GM18858 (cell line): ENCODE measurements at regions not wholly inside any gene's neighbourhood (a gene's known extent, or its start where the extent isn't known, plus 50 kb on each side); places are given as distances from the start of the nearest gene placed in this dataset.
"Not testable (repeated sequence)": the region's sequence is repeated elsewhere in the genome, so short reads cannot be mapped to it uniquely, and the experiment has no call there.

Experiments used
- ATAC-seq: cut with Tn5 transposase; IDR thresholded peaks from one replicate; pipeline ENCODE4 v1.9.1; 2021; ENCODE audit not compliant: unreplicated experiment

DNA sequence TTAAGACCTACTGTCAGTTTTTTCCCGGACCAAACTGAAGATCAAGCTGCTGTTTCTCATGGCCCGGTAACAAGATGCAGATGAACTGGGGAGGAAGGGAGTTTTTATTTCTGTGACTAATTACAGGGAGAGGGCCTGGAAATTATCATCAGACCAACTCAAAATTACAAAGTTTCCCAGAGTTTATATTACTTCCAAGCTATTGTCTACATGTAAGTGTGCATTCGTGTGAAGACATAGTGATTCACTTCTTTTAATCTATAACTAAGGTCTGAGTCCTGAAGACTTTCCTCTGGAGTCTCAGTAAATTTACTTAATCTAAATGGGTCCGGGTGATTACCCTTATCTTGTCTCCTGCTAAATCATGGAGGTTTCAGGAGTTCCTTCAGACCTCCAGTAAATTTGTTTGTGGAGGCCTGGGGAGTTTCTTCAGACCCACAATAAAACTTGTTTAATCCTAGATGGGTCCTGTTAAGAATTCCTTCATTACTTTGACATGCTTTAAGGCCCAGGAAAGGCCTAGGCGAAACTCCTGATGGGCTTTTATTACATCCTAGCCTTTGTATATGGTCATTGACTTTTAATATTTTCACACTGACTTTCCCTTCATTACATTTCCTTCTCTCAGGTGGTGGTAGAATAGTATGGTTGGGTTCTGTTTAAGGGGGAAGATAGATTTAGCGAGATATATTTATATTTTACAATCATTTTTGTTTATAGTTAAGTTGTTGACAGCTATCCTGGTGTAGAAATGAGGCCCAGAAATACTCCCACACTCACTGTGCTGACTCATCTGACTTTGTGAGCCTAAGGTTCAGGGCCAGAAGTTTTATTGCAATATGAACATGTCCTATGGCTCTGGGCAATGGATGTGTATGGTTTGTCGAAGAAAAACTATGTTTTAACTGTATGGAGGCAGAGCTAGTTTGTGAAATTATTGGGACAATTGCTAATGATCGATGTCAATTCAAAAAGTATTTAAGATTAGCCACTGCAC is 627.0 kb upstream of the FBXO33 start:
- no peak for ATAC-seq

DNA sequence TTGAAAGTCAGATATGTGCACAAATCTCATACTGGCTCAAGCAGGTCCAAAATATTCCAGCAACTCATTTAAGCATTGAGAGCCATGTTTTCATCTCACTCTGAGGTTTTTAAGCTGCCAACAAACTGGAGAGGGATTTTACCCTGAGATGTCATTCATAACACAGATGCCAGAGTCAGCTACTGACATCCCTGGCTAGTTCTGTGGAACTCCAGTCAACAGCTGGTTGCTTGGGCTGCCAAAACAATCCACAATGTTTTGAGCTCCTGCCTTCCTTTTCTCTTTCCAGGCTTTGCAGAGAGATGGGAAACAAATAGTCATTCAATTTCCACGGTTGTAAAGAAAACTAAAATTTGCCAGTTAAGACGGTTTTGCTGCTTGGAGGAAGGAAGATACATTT is 621.2 kb upstream of the FBXO33 start:
- no peak for ATAC-seq

DNA sequence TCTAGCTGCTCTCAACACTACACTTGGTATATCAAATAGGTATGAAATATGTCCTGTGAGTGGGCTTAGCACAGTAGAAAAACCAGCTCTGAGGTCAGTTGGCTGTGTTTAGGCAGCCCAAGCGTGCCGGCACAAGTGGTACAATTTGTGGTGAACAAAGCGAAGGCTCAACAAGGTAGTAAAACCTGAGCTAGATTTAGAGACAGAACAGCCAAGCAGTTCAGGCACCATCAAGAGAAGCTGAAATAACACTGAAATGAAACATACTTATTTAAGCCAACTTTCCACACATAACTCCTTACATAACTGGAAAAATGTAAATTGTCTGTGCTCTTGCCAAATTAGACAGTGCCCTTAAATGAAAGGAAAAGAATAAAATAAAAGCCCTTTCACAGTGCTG is 596.8 kb upstream of the FBXO33 start:
- no peak for ATAC-seq

DNA sequence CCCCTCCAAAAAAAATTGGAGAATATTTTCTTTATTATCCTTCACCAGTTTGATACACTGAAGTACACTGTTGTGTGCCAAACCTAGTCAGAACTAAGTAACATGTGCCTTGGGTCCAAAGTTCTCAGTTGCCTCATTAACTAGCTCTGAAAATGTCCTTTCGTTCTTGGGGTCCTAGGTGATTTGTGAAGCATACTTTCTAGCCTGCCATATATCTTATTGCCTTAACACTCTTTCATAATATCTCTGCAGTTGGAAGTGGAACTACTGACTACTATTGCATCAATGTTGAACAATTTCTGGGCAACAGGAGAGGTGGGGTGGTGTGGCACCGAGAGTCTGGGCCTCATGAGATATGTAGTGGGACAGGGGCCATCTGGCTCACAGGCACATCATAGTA is 592.9 kb upstream of the FBXO33 start:
- no peak for ATAC-seq

DNA sequence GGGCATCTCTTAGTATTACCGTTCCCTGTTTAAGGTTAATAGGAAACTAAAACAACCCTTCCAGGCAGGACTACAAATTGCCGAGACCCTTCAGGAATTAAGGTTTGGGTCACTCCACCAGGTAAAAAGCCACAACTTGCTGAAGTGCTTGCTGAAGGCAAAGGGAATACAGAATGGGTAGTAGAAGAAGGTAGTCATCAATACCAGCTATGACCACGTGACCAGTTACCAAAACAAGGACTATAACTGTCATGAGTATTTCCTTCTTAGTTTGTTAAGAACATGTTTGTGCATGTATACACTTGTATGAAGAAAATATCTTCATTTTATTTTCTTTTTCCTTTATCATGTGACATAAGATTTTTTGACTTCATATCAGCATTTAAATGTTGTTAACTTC is 578.7 kb upstream of the FBXO33 start:
- ATAC-seq, result no peak

DNA sequence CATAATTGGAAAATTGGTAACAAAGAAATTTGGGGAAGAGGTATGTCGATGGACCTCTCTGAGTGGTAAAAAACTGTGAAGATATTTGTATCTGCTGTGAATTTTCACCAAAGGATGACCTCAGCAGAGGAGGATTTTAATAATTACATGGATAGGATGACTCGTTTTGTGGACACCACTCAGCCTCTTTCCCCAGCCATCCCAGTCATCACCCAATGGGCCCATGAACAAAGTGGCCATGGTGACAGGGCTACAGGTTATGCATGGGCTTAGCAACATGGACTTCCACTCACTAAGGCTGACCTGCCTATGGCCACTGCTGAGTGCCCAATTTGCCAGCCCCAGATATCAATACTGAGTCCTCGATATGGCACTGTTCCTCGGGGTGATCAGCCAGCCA is 577.5 kb upstream of the FBXO33 start:
- no peak for ATAC-seq

DNA sequence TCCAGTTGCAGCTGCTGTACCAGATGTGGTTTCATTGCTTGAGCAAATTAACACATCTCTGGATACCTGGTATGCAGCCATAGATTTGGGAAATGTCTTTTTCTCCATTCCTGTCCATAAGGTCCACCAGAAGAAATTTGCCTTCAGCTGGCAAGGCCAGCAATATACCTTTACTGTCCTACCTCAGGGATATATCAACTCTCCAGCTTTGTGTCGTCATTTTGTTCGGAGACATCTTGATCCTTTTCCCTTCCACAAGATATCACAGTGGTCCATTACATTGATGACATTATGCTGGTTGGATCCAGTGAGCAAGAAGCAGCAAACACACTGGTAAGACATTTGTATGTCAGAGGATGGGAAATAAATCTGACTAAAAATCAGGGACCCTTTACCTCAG is 576.1 kb upstream of the FBXO33 start:
- ATAC-seq, result not testable (repeated sequence)

DNA sequence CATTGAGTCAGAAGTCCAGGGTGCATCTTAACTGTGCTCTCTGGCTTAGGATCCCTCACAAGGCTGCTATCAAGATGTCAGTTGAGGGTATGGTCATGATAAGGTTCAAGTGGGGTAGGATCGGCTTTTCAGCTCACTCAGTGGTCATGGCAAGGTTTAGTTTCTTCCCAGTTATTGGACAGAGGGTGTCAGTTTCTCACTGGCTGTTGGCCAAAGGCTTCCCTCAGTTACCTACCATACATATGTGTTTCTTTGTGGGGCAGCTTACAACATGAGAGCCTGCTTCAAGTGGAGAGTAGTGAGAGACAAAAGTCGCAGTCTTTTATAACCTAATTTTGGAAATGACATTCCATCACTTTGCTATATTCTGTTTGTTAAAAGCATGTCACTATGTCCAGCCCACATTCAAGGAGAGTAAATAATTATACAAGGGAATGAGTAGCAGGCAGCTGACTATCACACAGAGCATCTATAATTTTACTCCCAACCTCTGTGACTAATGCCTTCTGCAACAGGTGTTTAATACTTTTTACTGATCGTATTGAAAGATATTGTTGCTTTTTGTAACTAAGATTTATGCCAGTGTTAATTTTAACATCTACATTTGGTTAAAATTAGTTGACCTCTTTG is 572.8 kb upstream of the FBXO33 start:
- ATAC-seq, result no peak

DNA sequence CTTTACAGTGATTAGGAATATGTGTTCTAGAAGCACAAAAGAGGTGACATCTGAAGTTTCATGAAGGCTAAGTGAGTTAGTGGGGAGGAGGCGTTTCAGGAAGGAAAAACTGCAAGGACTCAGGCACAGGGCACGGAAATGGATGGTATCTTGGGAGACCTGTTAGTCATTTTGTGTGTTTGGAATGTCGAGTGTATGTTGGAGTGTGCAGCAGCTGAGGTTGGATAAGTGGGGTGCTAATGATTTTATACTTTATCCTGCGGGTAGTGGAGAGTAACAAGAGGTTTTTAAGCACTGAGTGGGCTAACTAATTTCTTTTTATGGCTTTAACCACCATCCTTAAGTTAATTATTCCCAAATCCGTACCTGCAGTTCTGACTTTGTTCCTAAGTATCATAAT is 571.5 kb upstream of the FBXO33 start:
- ATAC-seq, result no peak

DNA sequence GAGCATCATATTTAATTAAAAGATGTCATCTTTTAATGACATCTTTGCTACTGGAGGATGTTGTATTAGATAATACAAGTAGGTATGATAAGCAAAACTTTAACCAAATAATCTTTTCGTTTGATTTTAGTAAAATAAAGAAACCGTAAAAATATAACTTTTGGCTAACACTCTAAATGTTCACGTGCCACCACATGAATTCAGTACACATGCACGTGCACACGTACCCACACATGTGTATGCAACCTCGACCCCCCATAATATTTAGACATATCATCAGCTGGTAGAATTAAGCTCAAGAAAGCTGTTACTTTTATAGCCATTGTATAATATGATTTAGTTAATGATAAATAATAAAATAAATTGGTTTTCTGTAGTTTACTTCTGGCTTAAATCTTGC is 566.6 kb upstream of the FBXO33 start:
- ATAC-seq, result no peak

DNA sequence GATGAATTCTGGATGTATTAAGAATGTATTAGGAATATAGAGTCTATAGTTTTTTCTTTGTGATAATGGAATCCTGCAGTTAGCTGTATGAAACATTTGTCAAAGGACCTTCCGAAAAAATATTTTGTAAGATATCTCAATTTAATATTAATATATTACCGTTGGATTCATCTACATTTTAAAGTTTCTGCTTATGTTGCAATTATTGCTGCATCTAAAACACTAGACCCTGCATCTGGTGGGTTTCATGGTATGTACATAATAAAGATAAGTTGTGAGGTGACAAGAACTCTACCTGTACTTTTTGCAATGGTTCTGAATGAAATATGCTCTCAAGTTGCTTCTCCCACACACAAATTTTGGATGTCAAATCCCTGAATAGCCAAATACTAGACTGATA is 565.9 kb upstream of the FBXO33 start:
- no peak for ATAC-seq

DNA sequence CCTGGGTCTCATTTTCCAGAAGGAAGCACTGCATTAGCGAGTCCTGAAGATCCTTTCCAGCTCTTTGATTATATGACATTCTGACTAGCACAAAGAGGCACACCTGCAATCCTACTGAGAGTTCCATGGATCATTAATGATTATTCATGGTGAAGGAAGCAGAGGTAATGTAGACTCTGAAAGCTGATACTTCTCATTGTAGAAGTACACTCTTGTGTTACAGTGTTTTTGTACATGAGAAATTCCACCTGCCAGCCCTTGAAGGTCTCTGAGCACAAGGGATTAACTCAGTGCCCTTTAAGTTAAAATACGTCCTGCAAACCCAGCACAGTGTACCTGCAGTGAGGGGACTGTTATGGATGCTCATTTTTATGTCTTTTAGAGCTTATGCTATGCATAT is 558.8 kb upstream of the FBXO33 start:
- ATAC-seq, result no peak

DNA sequence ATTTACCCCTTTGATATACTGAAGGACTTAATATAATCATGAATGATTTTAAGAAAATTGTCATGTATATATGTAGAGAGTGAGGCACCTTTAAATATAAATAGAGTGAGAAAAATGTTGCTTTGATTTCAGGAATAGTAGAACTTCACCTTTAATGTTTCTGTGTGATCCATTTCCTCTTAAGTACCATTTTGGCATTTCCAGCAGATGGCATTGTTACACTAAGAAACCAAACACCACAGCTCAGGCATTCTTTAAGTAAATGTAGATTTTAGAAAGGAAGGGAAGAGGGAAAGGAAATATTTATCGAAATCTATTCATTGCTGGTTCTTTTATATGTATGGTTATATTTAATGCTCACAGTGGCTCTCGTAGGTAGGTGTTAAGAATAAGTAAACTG is 556.7 kb upstream of the FBXO33 start:
- ATAC-seq, result no peak

DNA sequence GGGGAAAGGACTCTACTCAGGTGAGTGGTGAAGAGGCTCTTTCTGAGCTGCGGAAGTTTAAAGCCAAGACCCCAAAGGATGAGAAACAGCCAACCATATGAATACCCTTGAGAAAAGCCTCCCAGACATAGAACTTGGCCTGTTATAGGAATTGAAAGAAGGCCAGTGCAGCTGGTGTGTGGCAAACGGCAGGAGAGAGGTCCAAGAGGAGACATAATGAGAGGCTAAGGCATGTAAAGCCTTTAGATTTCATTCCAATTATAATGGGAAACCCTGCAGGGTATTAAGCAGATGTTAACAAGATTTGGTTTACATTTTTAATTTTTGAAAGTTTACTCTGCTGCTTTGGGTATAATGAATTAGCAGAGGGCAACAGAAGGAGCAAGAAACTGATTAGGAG is 552.1 kb upstream of the FBXO33 start:
- no peak for ATAC-seq

DNA sequence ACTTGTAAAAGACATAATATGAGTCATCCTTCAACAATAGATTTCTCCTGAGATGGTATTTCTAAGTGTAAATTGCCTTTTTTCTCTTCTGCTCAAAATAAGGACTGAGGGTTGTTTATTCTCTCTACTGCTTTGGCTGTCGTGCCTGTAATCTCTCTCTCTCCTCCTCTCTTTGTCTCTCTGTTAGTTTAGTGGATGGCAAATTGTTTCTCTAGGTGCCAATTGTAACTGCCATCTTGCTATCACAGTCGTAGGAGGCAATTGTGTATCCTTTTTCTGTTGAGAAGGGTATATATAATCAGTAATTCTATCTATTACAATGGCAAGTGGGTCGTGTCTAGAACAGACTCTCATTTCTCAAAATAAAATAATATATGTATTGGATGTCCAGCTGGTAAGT is 545.0 kb upstream of the FBXO33 start:
- no peak for ATAC-seq

DNA sequence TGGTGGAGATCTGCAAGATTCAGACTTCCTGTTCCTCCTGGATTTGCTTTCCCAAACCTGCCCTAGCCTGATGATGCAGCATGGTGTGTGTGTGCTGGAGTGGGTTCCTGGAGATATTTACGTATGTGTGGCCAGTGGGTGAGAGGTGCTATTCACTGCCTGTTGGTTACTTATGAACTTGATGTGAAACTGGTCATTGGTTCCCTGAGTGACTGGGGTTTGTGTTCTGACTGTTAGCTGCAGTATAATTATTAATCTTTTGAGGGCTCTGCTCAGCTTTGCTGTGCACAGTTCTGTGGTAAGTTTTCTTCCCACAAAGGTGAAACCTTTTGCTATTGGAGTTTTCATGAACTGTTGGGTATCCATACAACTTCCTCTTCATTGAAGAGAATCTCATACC is 541.8 kb upstream of the FBXO33 start:
- ATAC-seq, result peak; percentile 96

DNA sequence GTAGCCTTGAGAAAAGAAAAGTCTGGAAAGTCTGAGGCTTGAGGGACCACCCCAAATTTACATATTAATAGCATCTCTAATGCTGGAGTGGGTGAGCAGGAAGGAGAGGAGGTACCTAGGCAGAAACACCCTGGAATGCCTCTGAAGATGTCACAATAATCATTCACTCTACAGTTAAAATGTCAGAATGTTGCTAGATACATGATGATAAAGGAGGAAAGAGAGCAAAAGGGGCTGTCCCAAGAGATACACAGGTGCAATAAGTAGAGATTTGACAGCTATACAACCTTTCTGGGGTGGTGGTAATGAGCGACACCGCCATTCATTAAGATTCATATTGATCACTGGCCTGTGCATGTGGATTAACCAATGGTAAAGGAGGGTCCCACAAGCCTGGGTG is 540.5 kb upstream of the FBXO33 start:
- ATAC-seq, result no peak

DNA sequence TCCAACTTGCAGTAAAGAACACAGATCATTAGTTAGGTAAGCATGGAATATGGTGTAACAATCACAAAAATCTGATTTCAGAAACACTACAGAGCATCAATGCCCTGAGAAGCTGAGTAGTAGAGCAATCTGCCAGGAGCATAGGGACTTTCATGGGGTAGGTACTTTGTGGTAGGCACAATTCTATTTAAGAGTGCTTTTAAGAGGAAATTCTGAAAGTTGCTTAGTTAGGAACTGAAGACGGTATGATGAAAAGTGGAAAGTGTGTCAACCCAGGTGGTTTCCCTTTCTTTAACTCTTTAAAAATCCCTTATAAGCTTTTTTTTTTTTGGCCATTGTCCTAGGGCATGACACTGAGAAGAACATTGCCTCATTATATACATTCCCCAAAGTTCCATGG is 535.7 kb upstream of the FBXO33 start:
- no peak for ATAC-seq

DNA sequence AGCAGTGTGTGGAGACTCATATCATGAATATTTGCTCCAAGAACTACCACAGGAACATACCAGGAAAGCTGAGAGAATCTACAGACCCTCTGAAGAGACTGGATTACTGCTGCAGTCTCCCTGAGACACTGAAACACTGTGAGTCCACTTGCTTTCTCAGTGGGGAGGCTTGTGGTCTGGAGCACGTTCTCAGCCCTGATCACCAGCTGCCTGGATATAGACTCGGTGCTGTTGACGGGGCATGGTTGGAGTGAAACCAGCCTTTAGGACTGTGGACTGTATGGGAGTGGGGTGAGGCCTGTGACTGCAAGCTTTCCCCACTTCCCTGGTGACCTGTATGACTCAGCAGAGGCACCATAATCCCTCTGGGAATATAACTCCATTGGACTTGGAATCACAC is 525.8 kb upstream of the FBXO33 start:
- ATAC-seq, result no peak

DNA sequence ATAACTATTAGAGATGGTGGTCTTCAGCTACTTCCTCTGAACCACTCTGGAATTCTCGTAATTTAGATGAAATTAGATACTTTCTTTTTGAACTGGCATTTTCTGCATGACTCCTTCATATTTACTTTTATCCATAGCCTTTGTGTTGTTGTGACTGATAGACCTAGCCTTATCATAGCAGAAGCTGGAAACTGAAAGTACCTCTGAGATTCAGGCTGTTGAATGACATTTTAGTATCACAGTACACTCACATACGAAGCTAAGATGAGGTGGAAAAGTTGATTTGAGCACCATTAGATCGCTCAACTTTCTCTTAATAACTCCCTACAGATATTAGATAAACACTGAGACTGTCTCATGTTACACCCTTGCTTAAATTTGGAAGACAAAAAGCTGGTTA is 525.1 kb upstream of the FBXO33 start:
- no peak for ATAC-seq

DNA sequence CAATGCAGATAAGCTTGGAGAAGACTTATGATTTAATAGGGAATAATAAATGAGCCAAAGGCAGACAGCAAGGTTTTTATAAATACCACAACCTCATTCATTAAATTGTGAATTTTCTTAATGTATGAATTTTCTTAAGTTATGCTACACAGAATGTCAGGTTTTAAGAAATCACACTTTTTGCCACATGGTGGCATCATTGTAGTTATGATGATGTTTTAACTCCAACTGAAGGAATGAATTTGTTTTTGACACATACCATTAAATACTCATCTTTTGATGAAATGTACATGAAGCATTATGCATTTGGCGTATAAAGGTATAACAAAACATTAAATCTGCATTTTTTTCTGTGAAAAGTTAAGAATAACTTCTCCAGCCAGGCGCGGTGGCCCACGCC is 524.1 kb upstream of the FBXO33 start:
- ATAC-seq, result no peak

DNA sequence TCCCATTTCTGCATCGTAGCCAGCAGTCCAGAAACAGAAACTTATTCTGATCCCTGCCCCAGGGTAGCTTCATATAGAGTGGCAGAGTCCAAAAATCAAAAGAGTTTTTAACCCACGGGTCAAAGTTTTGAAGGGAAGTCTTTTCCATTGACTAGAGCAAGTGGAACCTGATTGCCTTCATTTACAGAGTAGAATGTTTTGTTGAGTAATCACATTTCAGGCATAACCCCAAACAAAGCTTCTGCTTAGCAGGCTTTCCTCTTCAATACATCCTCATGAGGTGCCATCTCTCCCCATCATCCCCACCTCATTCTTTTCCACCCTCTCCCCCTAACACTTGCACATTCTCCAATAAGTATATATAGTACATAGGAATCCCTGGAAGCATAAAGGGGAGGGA is 516.0 kb upstream of the FBXO33 start:
- no peak for ATAC-seq

DNA sequence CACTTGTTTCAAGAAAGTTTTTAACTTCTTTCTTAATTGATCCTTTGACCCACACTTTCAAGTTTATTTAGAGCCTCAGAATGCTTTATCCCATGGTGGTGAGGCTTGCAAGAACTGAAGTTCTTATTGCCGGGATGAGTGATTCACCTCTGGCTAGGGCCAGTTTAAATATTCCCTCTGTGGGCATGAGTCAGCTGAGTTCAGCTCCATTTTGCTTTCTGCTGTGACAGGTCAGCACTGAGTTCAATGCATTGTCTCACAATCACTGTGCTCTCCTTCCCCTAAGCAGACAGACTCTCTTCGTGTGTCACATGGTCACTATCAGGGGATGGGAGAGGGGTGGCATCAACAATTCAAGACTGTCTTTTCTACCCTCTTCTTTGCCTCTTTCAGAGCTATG is 514.6 kb upstream of the FBXO33 start:
- no peak for ATAC-seq
